ENCODE measurements at regions not wholly inside any gene's neighbourhood (a gene's known extent, or its start where the extent isn't known, plus 50 kb on each side); places are given as distances from the start of the nearest gene placed in this dataset.

- Mint-ChIP-seq H3K4me1 (ENCODE audit: low read depth) (peaks cover 22% of the 10 kb centered on the region), H3K27me3 (no peaks in the 10 kb centered on the region), H3K4me3 (no peak overlapping the region), H3K27ac (no peak overlapping the region), H3K36me3 (no peaks in the 10 kb centered on the region), H3K9me3 (no peaks in the 10 kb centered on the region)
- DNase-seq = no peak
- intact Hi-C loops (cut with micrococcal nuclease) = no loop called here
- ChIA-PET CTCF (no interaction called here), POLR2A (interaction anchor here (0.6 kb wide), 1 partner anchor 1482 kb away, joined by 3 read pairs; no protein-coding TSS in a partner anchor)
Observed at GRCh38 chr5:168121138-168121494, 170.3 kb upstream of the WWC1 start.

- no peak for DNase-seq
- no peaks in the 10 kb centered on the region for H3K27me3 Mint-ChIP-seq
- ChIA-PET CTCF (interaction anchor here (0.6 to 1.4 kb wide), 3 partner anchors 9 to 96 kb away, joined by 3 read pairs; no protein-coding TSS in a partner anchor), POLR2A (no interaction called here)
- no peak overlapping the region for H3K4me3 Mint-ChIP-seq
- intact Hi-C loops (cut with micrococcal nuclease) = loop anchor here (1.0 kb wide), 1 partner anchor 104 kb away; no protein-coding TSS in a partner anchor
- H3K9me3 Mint-ChIP-seq = no peaks in the 10 kb centered on the region
- H3K36me3 Mint-ChIP-seq = no peaks in the 10 kb centered on the region
- peaks cover 22% of the 10 kb centered on the region for H3K4me1 Mint-ChIP-seq (ENCODE audit: low read depth)
- H3K27ac Mint-ChIP-seq = no peak overlapping the region
Observed at GRCh38 chr5:168123631-168124528, 167.6 kb upstream of the WWC1 start.

- Mint-ChIP-seq H3K4me1 (ENCODE audit: low read depth) (peaks cover 16% of the 10 kb centered on the region), H3K36me3 (no peaks in the 10 kb centered on the region), H3K4me3 (no peak overlapping the region), H3K27me3 (peaks cover 8% of the 10 kb centered on the region), H3K9me3 (no peaks in the 10 kb centered on the region), H3K27ac (no peak overlapping the region)
- ChIA-PET CTCF (no interaction called here), POLR2A (no interaction called here)
- no peak for DNase-seq
- intact Hi-C loops (cut with micrococcal nuclease) = no loop called here
Observed at GRCh38 chr5:168125445-168126199, 165.8 kb upstream of the WWC1 start.

DNA sequence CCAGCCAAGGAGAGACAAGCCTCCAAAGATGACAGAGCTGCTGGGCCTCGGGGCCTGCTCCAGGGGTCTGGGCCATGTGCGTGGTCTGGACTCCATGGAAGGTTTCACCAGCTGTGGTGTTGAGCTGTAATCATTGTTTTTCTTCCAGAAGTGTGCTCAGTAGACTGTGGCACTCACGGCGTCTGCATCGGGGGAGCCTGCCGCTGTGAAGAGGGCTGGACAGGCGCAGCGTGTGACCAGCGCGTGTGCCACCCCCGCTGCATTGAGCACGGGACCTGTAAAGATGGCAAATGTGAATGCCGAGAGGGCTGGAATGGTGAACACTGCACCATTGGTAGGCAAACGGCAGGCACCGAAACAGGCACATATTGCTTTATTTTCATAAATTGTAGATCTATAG lies 164.8 kb upstream of the WWC1 start:
- POLR2A ChIA-PET = no interaction called here
- Mint-ChIP-seq H3K27ac (no peak overlapping the region), H3K27me3 (peaks cover 8% of the 10 kb centered on the region), H3K4me1 (ENCODE audit: low read depth) (peaks cover 10% of the 10 kb centered on the region), H3K4me3 (no peak overlapping the region), H3K36me3 (no peaks in the 10 kb centered on the region), H3K9me3 (no peaks in the 10 kb centered on the region)
- no peak for DNase-seq
- intact Hi-C loops (cut with micrococcal nuclease) = no loop called here
- CTCF ChIA-PET = no interaction called here

GRCh38 chr5:168128111-168128510 lies 163.3 kb upstream of the WWC1 start:
- peaks cover 10% of the 10 kb centered on the region for H3K4me1 Mint-ChIP-seq (ENCODE audit: low read depth)
- ChIA-PET CTCF (no interaction called here), POLR2A (no interaction called here)
- no peak for DNase-seq
- H3K36me3 Mint-ChIP-seq = no peaks in the 10 kb centered on the region
- intact Hi-C loops (cut with micrococcal nuclease) = no loop called here
- H3K27me3 Mint-ChIP-seq = peaks cover 8% of the 10 kb centered on the region
- H3K4me3 Mint-ChIP-seq = no peak overlapping the region
- H3K9me3 Mint-ChIP-seq = no peaks in the 10 kb centered on the region
- no peak overlapping the region for H3K27ac Mint-ChIP-seq

DNA sequence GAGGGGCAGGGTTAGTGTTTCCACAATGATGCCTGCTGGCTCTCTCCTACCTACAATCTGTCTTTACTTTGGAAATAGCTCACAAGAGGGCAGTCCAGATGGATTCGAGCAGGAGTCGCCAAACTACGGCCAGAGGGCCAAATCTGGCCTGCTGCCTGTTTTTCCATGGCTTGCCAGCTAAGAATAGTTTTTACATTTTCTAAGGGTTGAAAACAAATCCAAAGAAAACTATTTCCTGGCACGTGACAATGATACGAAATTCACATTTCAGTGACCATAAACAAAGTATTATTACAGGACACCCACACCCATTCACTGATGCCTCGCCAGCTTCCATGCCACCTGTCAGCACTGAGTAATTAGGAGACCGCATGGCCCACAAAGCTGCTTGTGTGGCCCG lies 162.9 kb upstream of the WWC1 start:
- no peak for DNase-seq
- Mint-ChIP-seq H3K9me3 (no peaks in the 10 kb centered on the region), H3K27ac (no peak overlapping the region), H3K27me3 (peaks cover 11% of the 10 kb centered on the region), H3K4me1 (ENCODE audit: low read depth) (peaks cover 10% of the 10 kb centered on the region), H3K36me3 (no peaks in the 10 kb centered on the region), H3K4me3 (no peak overlapping the region)
- ChIA-PET CTCF (no interaction called here), POLR2A (no interaction called here)
- intact Hi-C loops (cut with micrococcal nuclease) = no loop called here

DNA sequence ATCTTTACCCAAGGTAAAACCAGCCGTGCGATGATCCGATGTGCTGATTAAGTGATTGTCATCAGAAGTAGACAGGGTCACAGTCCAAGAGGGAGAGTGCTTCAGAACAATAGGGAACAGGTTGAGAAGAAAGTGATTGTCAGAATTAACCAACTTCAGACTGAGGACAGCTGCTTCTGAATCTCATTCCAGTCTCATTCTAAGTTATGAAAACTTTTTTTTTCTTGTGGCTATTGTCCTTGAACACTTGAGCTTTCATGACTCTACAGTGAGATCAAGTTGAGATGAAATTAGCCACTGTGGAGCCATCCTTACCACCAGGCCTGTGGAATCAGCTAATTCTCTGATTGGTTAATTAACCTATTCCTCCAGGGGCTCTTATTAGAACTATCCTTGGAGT lies 159.9 kb upstream of the WWC1 start:
- intact Hi-C loops (cut with micrococcal nuclease) = no loop called here
- no peak for DNase-seq
- H3K4me1 Mint-ChIP-seq (ENCODE audit: low read depth) = peaks cover 6% of the 10 kb centered on the region
- H3K27me3 Mint-ChIP-seq = peaks cover 17% of the 10 kb centered on the region
- H3K4me3 Mint-ChIP-seq = no peak overlapping the region
- CTCF ChIA-PET = no interaction called here
- H3K27ac Mint-ChIP-seq = no peak overlapping the region
- POLR2A ChIA-PET = no interaction called here
- no peaks in the 10 kb centered on the region for H3K36me3 Mint-ChIP-seq
- no peaks in the 10 kb centered on the region for H3K9me3 Mint-ChIP-seq

DNA sequence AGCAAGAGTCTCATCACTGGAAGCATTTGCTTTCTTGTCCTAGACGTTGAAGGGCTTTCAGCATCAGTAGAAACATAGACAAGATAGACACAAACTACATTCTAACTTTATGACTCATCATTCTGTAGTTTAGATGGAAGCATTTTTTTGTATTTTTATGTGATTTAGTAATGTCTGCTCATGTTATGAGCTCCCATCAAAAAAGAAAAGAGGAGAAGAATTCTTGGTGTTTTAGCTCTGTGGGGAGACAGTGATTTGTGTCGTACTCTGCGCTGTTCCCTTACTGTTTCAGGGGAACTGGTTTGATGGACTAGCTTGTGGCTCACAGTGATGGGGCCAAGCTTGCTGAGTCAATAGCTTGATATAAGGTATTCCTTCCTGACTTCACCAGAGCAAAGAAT lies 159.2 kb upstream of the WWC1 start:
- no peak overlapping the region for H3K4me3 Mint-ChIP-seq
- H3K27me3 Mint-ChIP-seq = peaks cover 22% of the 10 kb centered on the region
- intact Hi-C loops (cut with micrococcal nuclease) = no loop called here
- peaks cover 6% of the 10 kb centered on the region for H3K4me1 Mint-ChIP-seq (ENCODE audit: low read depth)
- H3K27ac Mint-ChIP-seq = no peak overlapping the region
- DNase-seq = no peak
- H3K9me3 Mint-ChIP-seq = no peaks in the 10 kb centered on the region
- no peaks in the 10 kb centered on the region for H3K36me3 Mint-ChIP-seq
- CTCF ChIA-PET = no interaction called here
- POLR2A ChIA-PET = no interaction called here

DNA sequence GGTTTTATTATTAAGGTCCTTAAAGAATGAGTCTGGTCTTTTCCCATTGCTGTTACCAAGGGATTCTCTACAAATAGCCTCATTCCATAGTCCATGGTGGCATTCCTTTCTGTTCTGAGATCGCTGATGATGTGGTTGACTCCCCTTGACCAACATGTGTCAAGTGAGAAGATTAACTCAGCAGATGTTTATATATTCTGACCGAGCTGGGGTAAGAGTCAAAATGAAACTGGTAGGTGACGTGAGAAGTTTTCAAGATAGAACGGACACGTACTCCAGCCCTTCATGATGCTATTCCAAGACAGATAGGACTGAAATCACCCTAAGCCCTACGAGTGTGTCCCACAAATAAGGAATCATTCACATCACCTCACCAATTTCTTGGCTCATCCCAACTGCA lies 155.5 kb upstream of the WWC1 start:
- Mint-ChIP-seq H3K4me1 (ENCODE audit: low read depth) (peaks cover 6% of the 10 kb centered on the region), H3K27ac (no peak overlapping the region), H3K9me3 (no peaks in the 10 kb centered on the region), H3K4me3 (no peak overlapping the region), H3K27me3 (peaks cover 14% of the 10 kb centered on the region), H3K36me3 (no peaks in the 10 kb centered on the region)
- intact Hi-C loops (cut with micrococcal nuclease) = no loop called here
- no peak for DNase-seq
- ChIA-PET CTCF (interaction anchor here (0.6 to 1.9 kb wide), 2 partner anchors 22 to 210 kb away, joined by 4 to 6 read pairs; no protein-coding TSS in a partner anchor), POLR2A (no interaction called here)

GRCh38 chr5:168136340-168136739 lies 155.1 kb upstream of the WWC1 start:
- intact Hi-C loops (cut with micrococcal nuclease) = no loop called here
- Mint-ChIP-seq H3K27ac (no peak overlapping the region), H3K36me3 (no peaks in the 10 kb centered on the region), H3K27me3 (peaks cover 14% of the 10 kb centered on the region), H3K4me1 (ENCODE audit: low read depth) (peaks cover 6% of the 10 kb centered on the region), H3K4me3 (no peak overlapping the region), H3K9me3 (no peaks in the 10 kb centered on the region)
- CTCF ChIA-PET = interaction anchor here (1.9 kb wide), 1 partner anchor 22 kb away, joined by 6 read pairs; no protein-coding TSS in a partner anchor
- no peak for DNase-seq
- POLR2A ChIA-PET = no interaction called here

- H3K36me3 Mint-ChIP-seq = no peaks in the 10 kb centered on the region
- peaks cover 6% of the 10 kb centered on the region for H3K4me1 Mint-ChIP-seq (ENCODE audit: low read depth)
- H3K27me3 Mint-ChIP-seq = peaks cover 14% of the 10 kb centered on the region
- no peak overlapping the region for H3K27ac Mint-ChIP-seq
- H3K4me3 Mint-ChIP-seq = no peak overlapping the region
- intact Hi-C loops (cut with micrococcal nuclease) = no loop called here
- ChIA-PET POLR2A (no interaction called here), CTCF (no interaction called here)
- H3K9me3 Mint-ChIP-seq = no peaks in the 10 kb centered on the region
- no peak for DNase-seq
Observed at GRCh38 chr5:168137265-168137664, 154.2 kb upstream of the WWC1 start.

DNA sequence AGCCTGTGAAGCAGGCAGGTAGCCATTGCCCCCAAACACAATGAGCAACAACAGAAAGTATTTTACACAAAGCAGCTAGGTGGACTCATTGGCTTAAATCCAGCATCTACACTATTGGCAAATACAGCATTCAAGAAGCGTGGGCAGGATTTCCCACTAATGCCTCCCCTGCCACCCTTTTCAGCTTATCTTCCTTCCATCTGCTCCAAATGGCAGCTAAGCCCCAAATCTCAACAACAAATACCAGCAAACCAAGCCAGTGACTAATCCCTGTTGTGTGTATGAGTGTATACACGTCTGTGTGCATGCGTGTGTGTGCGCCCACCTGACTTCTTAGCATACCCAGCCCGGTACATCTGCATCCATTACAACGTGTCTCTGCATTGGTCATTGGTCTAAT lies 151.2 kb upstream of the WWC1 start:
- intact Hi-C loops (cut with micrococcal nuclease) = no loop called here
- H3K4me1 Mint-ChIP-seq (ENCODE audit: low read depth) = peaks cover 6% of the 10 kb centered on the region
- H3K27me3 Mint-ChIP-seq = peaks cover 11% of the 10 kb centered on the region
- H3K9me3 Mint-ChIP-seq = no peaks in the 10 kb centered on the region
- no peaks in the 10 kb centered on the region for H3K36me3 Mint-ChIP-seq
- ChIA-PET CTCF (no interaction called here), POLR2A (no interaction called here)
- no peak overlapping the region for H3K27ac Mint-ChIP-seq
- H3K4me3 Mint-ChIP-seq = no peak overlapping the region
- DNase-seq = no peak

DNA sequence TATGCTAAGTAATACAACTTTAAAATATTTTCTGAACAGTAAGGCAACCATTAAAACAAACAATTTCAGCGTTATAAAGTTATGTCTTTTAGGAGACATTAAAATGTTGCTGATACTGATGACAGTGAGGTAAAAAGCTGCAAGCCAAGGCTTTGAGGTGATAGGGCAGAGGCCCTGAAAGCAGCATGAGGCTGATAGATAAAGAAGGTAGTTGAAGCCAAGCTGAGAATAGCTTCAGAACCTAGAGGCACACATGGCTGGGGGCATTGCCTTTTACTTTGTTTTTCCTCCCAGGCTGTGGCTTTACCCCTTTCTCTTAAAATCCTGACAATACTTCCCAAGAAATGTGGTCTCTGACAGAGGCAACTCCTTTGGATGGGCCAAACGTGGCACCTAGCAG lies 149.0 kb upstream of the WWC1 start:
- CTCF ChIA-PET = no interaction called here
- Mint-ChIP-seq H3K9me3 (peaks cover 2% of the 10 kb centered on the region), H3K4me1 (ENCODE audit: low read depth) (no peaks in the 10 kb centered on the region), H3K27me3 (no peaks in the 10 kb centered on the region), H3K36me3 (no peaks in the 10 kb centered on the region), H3K4me3 (no peak overlapping the region), H3K27ac (no peak overlapping the region)
- intact Hi-C loops (cut with micrococcal nuclease) = no loop called here
- POLR2A ChIA-PET = no interaction called here
- no peak for DNase-seq
